Liver (tissue), 8 donors: ENCODE measurements at regions not wholly inside any gene's neighbourhood (a gene's known extent, or its start where the extent isn't known, plus 50 kb on each side); places are given as distances from the start of the nearest gene placed in this dataset.

Source experiments
- DNase-seq: peaks from one replicate; pipeline ENCODE4 v3.0.0-alpha.2; 2017; ENCODE audit warnings: low spot score
- H3K27ac ChIP-seq, 2 donors: one replicate each; pipeline ENCODE4 v1.7.0; 2013; ENCODE audit warnings: inconsistent platforms in 2 of 2, low read length in 2 of 2, control low read depth in 1 of 2, low read depth in 1 of 2, mild to moderate bottlenecking in 1 of 2
- H3K27me3 ChIP-seq, 4 donors: one replicate each; pipeline versions ENCODE4 v1.6.1 to v1.7.0; 2013; ENCODE audit warnings: low read length in 3 of 4, inconsistent platforms in 1 of 4, mild to moderate bottlenecking in 1 of 4, moderate library complexity in 1 of 4; ENCODE audit not compliant: control insufficient read depth in 4 of 4, insufficient read depth in 4 of 4
- H3K36me3 ChIP-seq, 4 donors: one replicate each; pipeline versions ENCODE4 v1.6.1 to v1.7.0; 2013; ENCODE audit warnings: low read length in 3 of 4, mild to moderate bottlenecking in 3 of 4, low read depth in 1 of 4, moderate library complexity in 1 of 4; ENCODE audit not compliant: control insufficient read depth in 4 of 4, insufficient read depth in 3 of 4
- H3K4me1 ChIP-seq, 4 donors: one replicate each; pipeline versions ENCODE4 v1.6.1 to v1.7.0; 2013; ENCODE audit warnings: low read length in 3 of 4, mild to moderate bottlenecking in 3 of 4, moderate library complexity in 1 of 4; ENCODE audit not compliant: control insufficient read depth in 4 of 4, insufficient read depth in 4 of 4
- H3K4me3 ChIP-seq, 3 donors: one replicate each; pipeline versions ENCODE4 v1.6.1 to v1.7.0; 2013; ENCODE audit warnings: low read length in 3 of 3, control low read depth in 1 of 3, low read depth in 1 of 3, mild to moderate bottlenecking in 1 of 3
- H3K9ac ChIP-seq, 2 donors: one replicate each; pipeline ENCODE4 v1.7.0; 2013; ENCODE audit warnings: low read length in 2 of 2, mild to moderate bottlenecking in 2 of 2, moderate library complexity in 2 of 2, control low read depth in 1 of 2, low read depth in 1 of 2
- H3K9me3 ChIP-seq, 4 donors: one replicate each; pipeline versions ENCODE4 v1.6.1 to v1.7.0; 2013; ENCODE audit warnings: low read length in 3 of 4; ENCODE audit not compliant: control insufficient read depth in 4 of 4
- ATF3 ChIP-seq: IDR thresholded peaks from 2 replicates; pipeline ENCODE4 v1.6.1; 2016; ENCODE audit warnings: antibody characterized with exemption
- CTCF ChIP-seq: fragments of 150-350 bp; IDR thresholded peaks from 2 replicates; pipeline ENCODE4 v1.5.1; 2017; ENCODE audit warnings: improper control_type of control experiment, low read depth, low read length; ENCODE audit not compliant: missing input control
- EGR1 ChIP-seq, 2 donors: IDR thresholded peaks; 2 replicates each; pipeline ENCODE4 v1.6.1; 2016 to 2018; ENCODE audit warnings: antibody characterized with exemption in 2 of 2, low read depth in 2 of 2
- FOXA1 ChIP-seq: IDR thresholded peaks from 2 replicates; pipeline ENCODE4 v1.6.1; 2016; ENCODE audit warnings: antibody characterized with exemption
- FOXA2 ChIP-seq: IDR thresholded peaks from 2 replicates; pipeline ENCODE4 v1.6.1; 2016; ENCODE audit warnings: antibody characterized with exemption
- GABPA ChIP-seq, 2 donors: IDR thresholded peaks in 1 of 2; conservative IDR thresholded peaks in 1 of 2; 2 replicates each; pipeline ENCODE4 v1.6.1; 2016; ENCODE audit warnings: antibody characterized with exemption in 2 of 2, mild to moderate bottlenecking in 1 of 2, moderate library complexity in 1 of 2
- HNF4A ChIP-seq, 2 donors: conservative IDR thresholded peaks; 2 replicates each; pipeline ENCODE4 v1.6.1; 2016; ENCODE audit warnings: antibody characterized with exemption in 2 of 2, mild to moderate bottlenecking in 2 of 2
- HNF4G ChIP-seq: IDR thresholded peaks from 2 replicates; pipeline ENCODE4 v1.6.1; 2016; ENCODE audit warnings: antibody characterized with exemption
- JUND ChIP-seq, 2 donors: IDR thresholded peaks; 2 replicates each; pipeline ENCODE4 v1.6.1; 2016; ENCODE audit warnings: antibody characterized with exemption in 2 of 2
- MAX ChIP-seq: IDR thresholded peaks from 2 replicates; pipeline ENCODE4 v1.6.1; 2016; ENCODE audit warnings: antibody characterized with exemption
- NR2F2 ChIP-seq: IDR thresholded peaks from 2 replicates; pipeline ENCODE4 v1.6.1; 2016; ENCODE audit warnings: antibody characterized with exemption
- RAD21 ChIP-seq, 2 donors: IDR thresholded peaks; 2 replicates each; pipeline ENCODE4 v1.6.1; 2016; ENCODE audit warnings: antibody characterized with exemption in 2 of 2, mild to moderate bottlenecking in 2 of 2
- REST ChIP-seq: IDR thresholded peaks from 2 replicates; pipeline ENCODE4 v1.6.1; 2016; ENCODE audit warnings: antibody characterized with exemption, mild to moderate bottlenecking
- RXRA ChIP-seq, 2 donors: IDR thresholded peaks; 2 replicates each; pipeline ENCODE4 v1.6.1; 2017 to 2018; ENCODE audit warnings: antibody characterized with exemption in 2 of 2, mild to moderate bottlenecking in 1 of 2
- SP1 ChIP-seq: IDR thresholded peaks from 2 replicates; pipeline ENCODE4 v1.6.1; 2018; ENCODE audit warnings: antibody characterized with exemption, mild to moderate bottlenecking
- TAF1 ChIP-seq: conservative IDR thresholded peaks from 2 replicates; pipeline ENCODE4 v1.6.1; 2016; ENCODE audit warnings: antibody characterized with exemption, mild to moderate bottlenecking
- YY1 ChIP-seq: IDR thresholded peaks from 2 replicates; pipeline ENCODE4 v1.6.1; 2016; ENCODE audit warnings: antibody characterized with exemption, mild to moderate bottlenecking
- ZBTB33 ChIP-seq: IDR thresholded peaks from 2 replicates; pipeline ENCODE4 v1.6.1; 2016; ENCODE audit warnings: antibody characterized with exemption
- WGBS: extraction: QIAGEN DNeasy Blood & Tissue Kit; methylation state at CpG from one replicate; pipeline ENCODE4 v1.1.7; 2013; 5-methylcytosine and 5-hydroxymethylcytosine counted together
- donor health status: healthy.
- donor health status: healthy.
- donor health status: healthy.
- donor health status: healthy.
- donor health status: healthy.

GRCh38 chr10:117936566-117936965 is 110.2 kb downstream of the RAB11FIP2 start:
- Histone ChIP-seq H3K27me3 (no peaks in the 10 kb centered on the region), H3K27ac (no peak overlapping the region), H3K4me1 (no peaks in the 10 kb centered on the region), H3K36me3 (no peaks in the 10 kb centered on the region), H3K4me3 (no peak overlapping the region), H3K9me3 (peaks cover 0 to 1% (median 0%) of the 10 kb centered on the region in 4 donors), H3K9ac (no peak overlapping the region)
- DNase-seq, result no peak
- TF ChIP-seq SP1 (no peak), HNF4A (conservative IDR thresholded peaks at IDR 0.05) (no peak), YY1 (no peak), ZBTB33 (no peak), ATF3 (no peak), TAF1 (no peak), CTCF (no peak), MAX (no peak), RAD21 (IDR thresholded peaks at IDR 0.05) (no peak), HNF4G (no peak), RXRA (IDR thresholded peaks at IDR 0.05) (no peak), JUND (IDR thresholded peaks at IDR 0.05) (no peak), NR2F2 (no peak), REST (no peak), FOXA2 (no peak), EGR1 (IDR thresholded peaks at IDR 0.05; ENCODE audit: low read depth in 2 of 2) (no peak), GABPA (IDR thresholded peaks at IDR 0.05 in 1 of 2, conservative IDR thresholded peaks at IDR 0.05 in 1 of 2) (no peak)
- 85% methylated on average over 4 of the region's 4 CpGs for WGBS

- 88% methylated on average over 3 of the region's 3 CpGs for WGBS
- H3K27me3 ChIP-seq, result no peaks in the 10 kb centered on the region
- DNase-seq, result no peak
- H3K4me1 ChIP-seq, result no peaks in the 10 kb centered on the region
- H3K27ac ChIP-seq, result no peak overlapping the region
- H3K9ac ChIP-seq, result no peak overlapping the region
- peaks cover 0 to 1% (median 0%) of the 10 kb centered on the region in 4 donors for H3K9me3 ChIP-seq
- H3K4me3 ChIP-seq, result no peak overlapping the region
- no peaks in the 10 kb centered on the region for H3K36me3 ChIP-seq
- TF ChIP-seq REST (no peak), YY1 (no peak), RAD21 (IDR thresholded peaks at IDR 0.05) (no peak), TAF1 (no peak), HNF4G (no peak), JUND (IDR thresholded peaks at IDR 0.05) (no peak), ZBTB33 (no peak), SP1 (no peak), FOXA2 (no peak), FOXA1 (no peak), NR2F2 (no peak), RXRA (IDR thresholded peaks at IDR 0.05) (no peak), EGR1 (IDR thresholded peaks at IDR 0.05; ENCODE audit: low read depth in 2 of 2) (no peak), GABPA (IDR thresholded peaks at IDR 0.05 in 1 of 2, conservative IDR thresholded peaks at IDR 0.05 in 1 of 2) (no peak)
These were observed 109.8 kb downstream of the RAB11FIP2 start for GRCh38 chr10:117936976-117937375.
